HG03460 (cell line): ENCODE measurements at regions not wholly inside any gene's neighbourhood (a gene's known extent, or its start where the extent isn't known, plus 50 kb on each side); places are given as distances from the start of the nearest gene placed in this dataset.

Source experiments
- ATAC-seq: cut with Tn5 transposase; IDR thresholded peaks from one replicate; pipeline ENCODE4 v1.9.1; 2021; ENCODE audit not compliant: unreplicated experiment

- ATAC-seq, result no peak
These were observed 121.9 kb upstream of the CD93 start for GRCh38 chr20:23207826-23208540.

DNA sequence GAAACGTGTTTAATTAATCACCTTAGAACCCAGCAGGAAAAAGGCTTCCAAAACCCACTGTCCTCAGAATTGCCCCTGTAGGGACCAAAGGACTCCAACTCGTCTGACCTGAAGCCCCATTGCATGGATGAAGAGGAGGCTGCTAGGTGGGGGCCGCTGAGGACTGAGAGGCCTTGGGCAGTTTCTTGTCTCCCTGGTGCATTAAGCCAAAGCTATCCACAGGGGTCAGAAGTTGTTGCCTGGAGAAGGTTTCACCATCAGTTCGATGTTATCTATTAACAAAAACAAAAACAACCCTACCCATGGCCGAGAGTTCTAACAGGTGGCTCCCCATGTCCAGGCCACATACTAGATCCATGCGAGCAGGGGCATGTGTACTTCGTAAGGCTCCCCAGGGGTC lies 120.9 kb upstream of the CD93 start:
- no peak for ATAC-seq

- ATAC-seq, result no peak
These were observed 119.9 kb upstream of the CD93 start for GRCh38 chr20:23206061-23206460.

GRCh38 chr20:23205611-23206041 lies 119.5 kb upstream of the CD93 start:
- no peak for ATAC-seq

GRCh38 chr20:23205211-23205610 lies 119.1 kb upstream of the CD93 start:
- no peak for ATAC-seq

- no peak for ATAC-seq
These were observed 118.0 kb upstream of the CD93 start for GRCh38 chr20:23203951-23204730.

GRCh38 chr20:23203310-23203709 lies 117.2 kb upstream of the CD93 start:
- no peak for ATAC-seq

DNA sequence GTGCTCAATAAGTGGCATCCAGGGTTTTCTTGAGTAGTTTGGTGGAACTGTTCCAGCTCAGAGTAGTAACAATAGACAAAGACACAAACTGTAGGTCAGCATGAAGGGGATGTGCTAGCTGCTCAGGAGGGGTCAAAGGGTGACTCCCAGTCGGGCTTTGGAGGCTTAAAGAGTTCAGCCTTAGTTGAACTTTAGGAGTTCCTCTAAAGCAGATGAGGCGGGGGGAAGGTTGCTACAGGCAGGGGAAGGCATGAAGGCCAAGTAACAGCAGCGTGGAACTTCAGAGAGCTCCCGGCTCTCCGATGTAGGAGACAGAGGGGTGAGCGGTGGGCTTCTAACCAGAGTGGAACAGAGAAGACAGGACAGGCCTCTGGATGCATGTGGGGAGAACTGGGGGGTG lies 115.5 kb upstream of the CD93 start:
- no peak for ATAC-seq

DNA sequence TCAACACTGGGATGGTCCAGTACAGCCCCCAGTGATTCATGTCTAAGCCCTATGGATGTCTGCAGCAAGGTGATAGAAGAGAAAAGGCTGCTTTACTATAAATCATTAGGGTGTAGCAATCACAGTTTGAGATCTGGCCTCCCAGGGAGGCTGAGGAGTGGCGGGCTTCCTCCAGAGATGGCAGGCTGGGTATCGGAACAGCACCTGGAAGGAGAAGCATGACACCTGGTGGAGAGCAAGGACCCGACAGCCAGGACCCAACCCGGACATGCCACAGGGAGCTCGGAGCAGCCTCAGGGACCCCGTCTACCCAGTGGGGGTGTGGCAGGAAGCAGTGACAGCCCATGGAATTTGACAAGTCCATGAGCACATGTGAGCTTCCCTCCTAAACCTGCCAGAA lies 114.8 kb upstream of the CD93 start:
- no peak for ATAC-seq

DNA sequence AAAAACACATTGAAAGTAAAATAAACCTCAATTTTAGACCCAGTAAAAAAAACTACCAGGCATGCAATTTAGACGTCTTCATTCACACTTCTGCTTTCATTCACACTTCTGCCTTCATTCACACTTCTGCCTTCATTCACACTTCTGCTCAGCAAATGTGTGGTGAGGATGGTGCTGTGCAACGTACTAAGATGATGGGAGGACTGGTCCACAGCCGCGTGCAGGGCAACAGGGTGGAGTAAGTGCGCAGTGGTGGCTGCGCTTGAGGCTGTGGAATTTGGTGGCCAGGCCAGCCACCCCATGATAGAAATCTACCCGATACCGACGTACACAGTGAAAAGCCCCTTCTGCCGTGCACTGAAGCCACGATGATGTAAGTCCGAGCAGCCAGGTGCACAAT lies 114.3 kb upstream of the CD93 start:
- ATAC-seq, result no peak

DNA sequence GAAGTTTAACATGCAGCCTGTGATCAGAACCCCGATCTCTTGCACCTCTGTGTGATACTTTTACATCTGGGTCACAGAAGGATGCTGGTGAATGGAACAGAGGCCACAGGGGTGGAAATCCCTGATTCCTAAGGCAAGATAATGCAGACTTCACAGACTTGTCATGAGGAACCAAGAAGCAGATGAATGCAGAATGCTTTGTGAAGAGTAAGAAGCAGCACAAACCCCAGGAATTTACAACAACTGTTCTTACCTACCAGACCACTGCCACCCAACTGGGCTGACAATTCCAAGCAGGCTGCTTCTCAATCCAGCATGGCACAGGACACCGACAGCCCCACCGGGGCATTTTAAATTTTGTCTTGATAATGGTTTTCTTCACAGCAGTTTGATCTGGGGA lies 113.2 kb upstream of the CD93 start:
- ATAC-seq, result no peak

DNA sequence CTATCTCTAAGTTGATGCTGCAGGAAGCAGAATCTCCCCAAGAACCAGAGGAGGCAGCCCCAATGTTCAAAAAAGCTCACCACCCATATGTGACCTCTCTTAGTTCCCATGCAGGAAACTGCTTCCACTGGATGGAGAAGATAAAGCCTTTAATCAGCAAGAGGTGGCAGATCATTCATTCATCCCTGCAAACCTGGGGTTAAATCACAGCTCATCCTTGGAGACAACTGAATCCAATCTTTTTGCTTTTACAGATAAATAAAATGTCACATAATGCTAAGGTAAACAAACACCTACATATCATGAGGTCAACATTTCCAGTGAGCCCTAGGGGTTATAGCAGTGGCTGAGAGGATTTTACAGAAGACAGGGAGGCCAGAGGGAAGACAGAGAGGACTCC lies 112.7 kb upstream of the CD93 start:
- no peak for ATAC-seq

DNA sequence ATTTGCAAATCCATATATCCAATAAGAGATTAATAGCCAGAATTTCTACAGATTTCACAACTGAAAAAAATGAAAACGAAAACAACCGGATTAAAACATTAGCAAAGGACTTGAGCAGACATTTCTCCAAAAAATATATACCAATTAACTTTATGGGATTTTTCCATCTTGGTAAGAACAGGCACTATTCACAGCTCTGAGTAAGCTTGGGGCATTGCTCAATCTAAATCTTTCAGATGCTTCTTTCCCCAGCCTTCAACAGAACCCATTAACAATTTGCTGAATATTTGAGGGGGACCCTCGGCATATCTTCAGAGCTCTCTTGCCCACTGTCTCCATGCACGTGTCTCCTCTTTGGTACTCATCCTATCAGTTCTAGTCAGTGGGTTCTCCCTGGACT lies 111.7 kb upstream of the CD93 start:
- ATAC-seq, result no peak

DNA sequence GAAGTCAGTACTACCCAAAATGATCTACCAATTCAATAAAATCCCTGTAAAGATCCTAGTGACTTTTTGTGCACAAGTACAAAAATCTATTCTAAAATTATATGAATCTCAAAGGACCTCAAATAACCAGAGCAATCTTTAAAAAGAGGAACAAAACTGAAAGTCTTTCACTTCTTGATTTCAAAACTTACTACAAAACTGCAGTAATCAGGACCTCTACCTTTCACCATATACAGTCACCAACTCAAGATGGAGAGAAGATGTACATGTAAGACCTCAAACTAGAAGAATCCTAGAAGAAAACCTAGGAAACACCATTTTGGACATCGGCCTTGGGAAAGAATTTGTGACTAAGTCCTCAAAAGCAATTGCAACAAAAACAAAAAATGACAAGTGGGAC lies 109.5 kb upstream of the CD93 start:
- ATAC-seq, result no peak

- no peak for ATAC-seq
These were observed 107.8 kb upstream of the CD93 start for GRCh38 chr20:23193801-23194384.

DNA sequence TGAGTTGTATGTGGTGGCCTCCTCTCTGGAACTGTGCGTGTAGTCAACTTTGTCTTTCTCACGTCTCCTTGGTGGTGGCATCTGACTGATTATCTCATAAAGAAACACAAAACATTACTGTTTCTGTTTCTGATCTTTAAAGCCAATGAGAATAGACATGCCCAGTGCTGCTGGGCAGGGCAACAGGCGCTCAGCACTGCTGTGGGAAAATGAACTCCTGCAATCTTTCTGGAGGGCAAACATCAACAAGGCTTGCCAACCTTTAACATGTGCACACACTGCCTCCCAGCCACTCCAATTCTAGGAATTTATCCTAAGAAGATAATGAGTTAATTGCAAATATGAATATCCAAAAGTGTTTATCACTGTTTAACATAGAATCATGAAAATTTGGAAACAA lies 106.3 kb upstream of the CD93 start:
- ATAC-seq, result no peak

GRCh38 chr20:23190557-23190956 lies 104.4 kb upstream of the CD93 start:
- no peak for ATAC-seq

- no peak for ATAC-seq
These were observed 103.7 kb upstream of the CD93 start for GRCh38 chr20:23189854-23190253.

- ATAC-seq, result no peak
These were observed 103.2 kb upstream of the CD93 start for GRCh38 chr20:23189341-23189740.

- ATAC-seq, result no peak
These were observed 102.4 kb upstream of the CD93 start for GRCh38 chr20:23188377-23189169.

- no peak for ATAC-seq
These were observed 101.6 kb upstream of the CD93 start for GRCh38 chr20:23187751-23188150.
